SIG-M5 treated with dmso at 0.1 percent for 504 hours (cell line): ENCODE measurements at regions not wholly inside any gene's neighbourhood (a gene's known extent, or its start where the extent isn't known, plus 50 kb on each side); places are given as distances from the start of the nearest gene placed in this dataset.
"Not testable (repeated sequence)": the region's sequence is repeated elsewhere in the genome, so short reads cannot be mapped to it uniquely, and the experiment has no call there.

Experiments used
- DNase-seq: peaks from one replicate; lab custom pipeline; 2025; ENCODE audit not compliant: unreplicated experiment; lab: John Stamatoyannopoulos, UW

- DNase-seq = no peak
These were observed 767.8 kb upstream of the LUZP2 start for GRCh38 chr11:23729088-23729487.

GRCh38 chr11:23730307-23730998 lies 766.4 kb upstream of the LUZP2 start:
- no peak for DNase-seq

GRCh38 chr11:23732026-23732425 lies 764.8 kb upstream of the LUZP2 start:
- DNase-seq = no peak

- DNase-seq = no peak
These were observed 750.0 kb upstream of the LUZP2 start for GRCh38 chr11:23746896-23747295.

GRCh38 chr11:23749762-23750430 lies 747.0 kb upstream of the LUZP2 start:
- no peak for DNase-seq

GRCh38 chr11:23751280-23751679 lies 745.6 kb upstream of the LUZP2 start:
- DNase-seq = no peak

GRCh38 chr11:23755076-23755475 lies 741.8 kb upstream of the LUZP2 start:
- no peak for DNase-seq

- DNase-seq = no peak
These were observed 741.1 kb upstream of the LUZP2 start for GRCh38 chr11:23755769-23756168.

GRCh38 chr11:23759489-23759888 lies 737.4 kb upstream of the LUZP2 start:
- no peak for DNase-seq

- no peak for DNase-seq
These were observed 732.6 kb upstream of the LUZP2 start for GRCh38 chr11:23764286-23764685.

GRCh38 chr11:23765682-23766252 lies 731.1 kb upstream of the LUZP2 start:
- DNase-seq = no peak

- no peak for DNase-seq
These were observed 729.3 kb upstream of the LUZP2 start for GRCh38 chr11:23767576-23767975.

- DNase-seq = no peak
These were observed 727.6 kb upstream of the LUZP2 start for GRCh38 chr11:23769214-23769613.

GRCh38 chr11:23772081-23772480 lies 724.8 kb upstream of the LUZP2 start:
- DNase-seq = no peak

- no peak for DNase-seq
These were observed 717.9 kb upstream of the LUZP2 start for GRCh38 chr11:23778971-23779370.

GRCh38 chr11:23780231-23780630 lies 716.6 kb upstream of the LUZP2 start:
- DNase-seq = no peak

GRCh38 chr11:23781803-23782560 lies 714.9 kb upstream of the LUZP2 start:
- DNase-seq = no peak

GRCh38 chr11:23786974-23787373 lies 709.9 kb upstream of the LUZP2 start:
- not testable (repeated sequence) for DNase-seq

- no peak for DNase-seq
These were observed 707.5 kb upstream of the LUZP2 start for GRCh38 chr11:23789200-23789853.

GRCh38 chr11:23789938-23790371 lies 706.9 kb upstream of the LUZP2 start:
- DNase-seq = no peak
